ENCODE measurements at regions not wholly inside any gene's neighbourhood (a gene's known extent, or its start where the extent isn't known, plus 50 kb on each side); places are given as distances from the start of the nearest gene placed in this dataset.
A peak's percentile ranks its signal among the peaks of the same experiment; 100 is the strongest.

GRCh38 chr10:121355161-121355560 is 243.1 kb downstream of the FGFR2 start:
- Histone ChIP-seq H3K9me3 (no peaks in the 10 kb centered on the region), H3K4me3 (ENCODE audit: low read depth, low read length) (no peak overlapping the region), H3K27me3 (replicated peaks; ENCODE audit: control insufficient read depth, insufficient read depth, low read length) (no peaks in the 10 kb centered on the region), H3K36me3 (ENCODE audit: control insufficient read depth, insufficient read depth, low read length) (no peaks in the 10 kb centered on the region), H3K4me1 (peaks cover 27% of the 10 kb centered on the region)
- intact Hi-C loops (cut with micrococcal nuclease; ENCODE audit: unreplicated experiment), result no loop called here
- ChIA-PET POLR2A (no interaction called here), CTCF (no interaction called here)
- Mint-ChIP-seq H3K4me3 (ENCODE audit: unreplicated experiment) (no peak overlapping the region), H3K27me3 (ENCODE audit: insufficient read depth, unreplicated experiment) (no peaks in the 10 kb centered on the region), H3K36me3 (ENCODE audit: insufficient read depth, unreplicated experiment) (no peaks in the 10 kb centered on the region), H3K27ac (ENCODE audit: unreplicated experiment) (no peak overlapping the region), H3K9me3 (ENCODE audit: unreplicated experiment) (peaks cover 10% of the 10 kb centered on the region), H3K4me1 (ENCODE audit: low read depth, unreplicated experiment) (peaks cover 8% of the 10 kb centered on the region)
- DNase-seq, result no peak
- no peak for TF ChIP-seq CTCF (IDR thresholded peaks at IDR 0.05; ENCODE audit: insufficient read depth in 1 of 2, low read depth in 1 of 2, low read length in 1 of 2, severe bottlenecking in 1 of 2, unreplicated experiment in 1 of 2)
- no TSS peak for BruUV-seq (replicated peaks)

DNA sequence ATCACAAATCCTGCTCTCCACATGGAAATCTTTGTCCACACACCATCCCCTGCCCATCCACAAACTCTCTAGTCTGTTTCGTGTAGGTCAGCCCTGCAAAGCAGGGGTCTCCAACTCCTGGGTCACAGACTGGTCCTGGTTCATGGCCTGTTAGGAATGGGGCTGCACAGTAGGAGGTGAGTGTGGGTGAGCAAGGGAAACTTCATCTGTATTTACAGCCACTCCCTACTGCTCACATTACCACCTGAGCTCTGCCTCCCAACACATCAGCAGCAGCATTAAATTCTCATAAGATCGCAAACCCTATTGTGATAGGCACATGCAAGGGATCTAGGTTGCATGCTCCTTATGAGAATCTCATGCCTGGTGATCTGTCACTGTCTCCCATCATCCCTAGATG is 242.1 kb downstream of the FGFR2 start:
- peaks cover 10% of the 10 kb centered on the region for H3K9me3 Mint-ChIP-seq (ENCODE audit: unreplicated experiment)
- Histone ChIP-seq H3K4me1 (peaks cover 27% of the 10 kb centered on the region), H3K9me3 (no peaks in the 10 kb centered on the region), H3K36me3 (ENCODE audit: control insufficient read depth, insufficient read depth, low read length) (no peaks in the 10 kb centered on the region), H3K4me3 (ENCODE audit: low read depth, low read length) (no peak overlapping the region), H3K27me3 (replicated peaks; ENCODE audit: control insufficient read depth, insufficient read depth, low read length) (no peaks in the 10 kb centered on the region)
- no peaks in the 10 kb centered on the region for H3K27me3 Mint-ChIP-seq (ENCODE audit: insufficient read depth, unreplicated experiment)
- no TSS peak for BruUV-seq (replicated peaks)
- CTCF ChIA-PET, result no interaction called here
- no peak for DNase-seq
- no peaks in the 10 kb centered on the region for H3K36me3 Mint-ChIP-seq (ENCODE audit: insufficient read depth, unreplicated experiment)
- intact Hi-C loops (cut with micrococcal nuclease; ENCODE audit: unreplicated experiment), result no loop called here
- POLR2A ChIA-PET, result no interaction called here
- H3K4me3 Mint-ChIP-seq (ENCODE audit: unreplicated experiment), result no peak overlapping the region
- no peak for TF ChIP-seq CTCF (IDR thresholded peaks at IDR 0.05; ENCODE audit: insufficient read depth in 1 of 2, low read depth in 1 of 2, low read length in 1 of 2, severe bottlenecking in 1 of 2, unreplicated experiment in 1 of 2)
- peaks cover 8% of the 10 kb centered on the region for H3K4me1 Mint-ChIP-seq (ENCODE audit: low read depth, unreplicated experiment)
- peak overlapping the region; percentile 49 for H3K27ac Mint-ChIP-seq (ENCODE audit: unreplicated experiment)

- ChIA-PET CTCF (no interaction called here), POLR2A (no interaction called here)
- no peaks in the 10 kb centered on the region for H3K36me3 Mint-ChIP-seq (ENCODE audit: insufficient read depth, unreplicated experiment)
- no TSS peak for BruUV-seq (replicated peaks)
- H3K9me3 Mint-ChIP-seq (ENCODE audit: unreplicated experiment), result peaks cover 10% of the 10 kb centered on the region
- Histone ChIP-seq H3K9me3 (no peaks in the 10 kb centered on the region), H3K4me3 (ENCODE audit: low read depth, low read length) (no peak overlapping the region), H3K36me3 (ENCODE audit: control insufficient read depth, insufficient read depth, low read length) (no peaks in the 10 kb centered on the region), H3K27me3 (replicated peaks; ENCODE audit: control insufficient read depth, insufficient read depth, low read length) (no peaks in the 10 kb centered on the region), H3K4me1 (peaks cover 33% of the 10 kb centered on the region)
- H3K4me1 Mint-ChIP-seq (ENCODE audit: low read depth, unreplicated experiment), result peaks cover 17% of the 10 kb centered on the region
- intact Hi-C loops (cut with micrococcal nuclease; ENCODE audit: unreplicated experiment), result no loop called here
- H3K4me3 Mint-ChIP-seq (ENCODE audit: unreplicated experiment), result no peak overlapping the region
- H3K27ac Mint-ChIP-seq (ENCODE audit: unreplicated experiment), result peak overlapping the region; percentile 29
- H3K27me3 Mint-ChIP-seq (ENCODE audit: insufficient read depth, unreplicated experiment), result no peaks in the 10 kb centered on the region
- no peak for TF ChIP-seq CTCF (IDR thresholded peaks at IDR 0.05; ENCODE audit: insufficient read depth in 1 of 2, low read depth in 1 of 2, low read length in 1 of 2, severe bottlenecking in 1 of 2, unreplicated experiment in 1 of 2)
- peak in 1 of 2 experiments; percentile 43 for DNase-seq
Observed at GRCh38 chr10:121357401-121357800, 240.8 kb downstream of the FGFR2 start.
